HepG2 (cell line): ENCODE measurements at regions not wholly inside any gene's neighbourhood (a gene's known extent, or its start where the extent isn't known, plus 50 kb on each side); places are given as distances from the start of the nearest gene placed in this dataset.

Experiments
- DZIP1 ChIP-seq: sonication (generic); formaldehyde crosslinking; IDR thresholded peaks from 2 replicates; pipeline ENCODE4 v1.5.0; 2020; ENCODE audit warnings: mild to moderate bottlenecking, missing genetic modification reagents
- JARID2 ChIP-seq: sonication (generic); formaldehyde crosslinking; IDR thresholded peaks from 2 replicates; pipeline ENCODE4 v1.8.1; 2023; ENCODE audit warnings: missing genetic modification reagents, inconsistent platforms; ENCODE audit not compliant: insufficient replicate concordance
- MYPOP ChIP-seq: sonication (generic); formaldehyde crosslinking; IDR thresholded peaks from 2 replicates; pipeline ENCODE4 v1.8.1; 2023; ENCODE audit warnings: mild to moderate bottlenecking, moderate library complexity, missing genetic modification reagents
- PHF21A ChIP-seq: sonication (generic); formaldehyde crosslinking; IDR thresholded peaks from 2 replicates; pipeline ENCODE4 v1.5.0; 2020; ENCODE audit warnings: mild to moderate bottlenecking, missing genetic modification reagents
- ZNF383 ChIP-seq: sonication (generic); formaldehyde crosslinking; IDR thresholded peaks from 2 replicates; pipeline ENCODE4 v1.4.0; 2020; ENCODE audit warnings: missing genetic modification reagents, mild to moderate bottlenecking, borderline replicate concordance
- ZNF503 ChIP-seq: sonication (generic); formaldehyde crosslinking; IDR thresholded peaks from 2 replicates; pipeline ENCODE4 v1.4.0; 2020; ENCODE audit warnings: missing genetic modification reagents
- ZNF644 ChIP-seq: IDR thresholded peaks from 2 replicates; pipeline ENCODE4 v1.6.1; 2016; ENCODE audit warnings: low read depth

- TF ChIP-seq ZNF383: no peak
- TF ChIP-seq DZIP1 (CRISPR knock-in tag): no peak
- no peak for TF ChIP-seq MYPOP (CRISPR knock-in tag)
- TF ChIP-seq JARID2 (CRISPR knock-in tag): no peak
- no peak for TF ChIP-seq PHF21A (CRISPR knock-in tag)
- no peak for TF ChIP-seq ZNF503 (CRISPR knock-in tag)
- TF ChIP-seq ZNF644: no peak
Measured at GRCh38 chr9:82894548-82894947, 168.4 kb downstream of the RASEF start (continued).
